OCI-LY7 (cell line): ENCODE measurements at regions not wholly inside any gene's neighbourhood (a gene's known extent, or its start where the extent isn't known, plus 50 kb on each side); places are given as distances from the start of the nearest gene placed in this dataset.

Source experiments
- BruUV-seq: library from RNA; stranded (reverse); fragments of 400-500 nt; replicated peaks from 2 replicates; lab custom pipeline; 2021; lab: Mats Ljungman, UMichigan
- CTCF ChIA-PET: fragments of 300-600 bp; sonication (Branson Sonifier 250); formaldehyde crosslinking; loops from one replicate; lab custom pipeline; 2022; ENCODE audit warnings: antibody characterized with exemption; ENCODE audit not compliant: unreplicated experiment; lab: Charles Lee
- POLR2A ChIA-PET: fragments of 300-600 bp; sonication (Branson Sonifier 250); formaldehyde crosslinking; loops from one replicate; lab custom pipeline; 2022; ENCODE audit warnings: antibody characterized with exemption; lab: Charles Lee
- DNase-seq: peaks from one replicate; pipeline ENCODE4 v3.0.0-alpha.2; 2015; ENCODE audit warnings: low spot score
- H2AFZ ChIP-seq: fragments of 200-600 bp; sonication (generic), shearing (Covaris generic); 2 replicates; pipeline ENCODE4 v1.6.1; 2014; ENCODE audit warnings: mild to moderate bottlenecking, antibody characterized with exemption, low read length, moderate library complexity
- H3K27ac ChIP-seq: fragments of 200-600 bp; sonication (generic); 2 replicates; pipeline ENCODE4 v1.5.1; 2014; ENCODE audit warnings: mixed run types, low read depth, mild to moderate bottlenecking, moderate library complexity, low read length, inconsistent platforms; ENCODE audit not compliant: poor library complexity, severe bottlenecking
- H3K36me3 ChIP-seq: fragments of 200-600 bp; sonication (generic); 2 replicates; pipeline ENCODE4 v1.6.1; 2014; ENCODE audit warnings: mild to moderate bottlenecking, antibody characterized with exemption, low read length, moderate library complexity, mixed read lengths; ENCODE audit not compliant: insufficient read depth
- H3K4me1 ChIP-seq: fragments of 200-600 bp; sonication (generic); 2 replicates; pipeline ENCODE4 v1.5.1; 2014; ENCODE audit warnings: mild to moderate bottlenecking, low read length; ENCODE audit not compliant: insufficient read depth, poor library complexity, severe bottlenecking
- H3K4me2 ChIP-seq: fragments of 200-600 bp; sonication (generic); 2 replicates; pipeline ENCODE4 v1.6.1; 2014; ENCODE audit warnings: mild to moderate bottlenecking, low read length
- H3K4me3 ChIP-seq: fragments of 200-600 bp; sonication (generic); 2 replicates; pipeline ENCODE4 v1.5.1; 2014; ENCODE audit warnings: mild to moderate bottlenecking, low read depth, low read length; ENCODE audit not compliant: poor library complexity, severe bottlenecking
- H3K79me2 ChIP-seq: fragments of 200-600 bp; sonication (generic); 2 replicates; pipeline ENCODE4 v1.6.1; 2016; ENCODE audit warnings: low read depth, mild to moderate bottlenecking, low read length, moderate library complexity, mixed read lengths; ENCODE audit not compliant: insufficient read depth
- H3K9me2 ChIP-seq: fragments of 200-600 bp; sonication (generic); 2 replicates; pipeline ENCODE4 v1.6.1; 2016; ENCODE audit warnings: mild to moderate bottlenecking, low read length, mixed read lengths; ENCODE audit not compliant: insufficient read depth
- H3K9me3 ChIP-seq: fragments of 200-600 bp; sonication (generic); 2 replicates; pipeline ENCODE4 v1.6.1; 2014; ENCODE audit warnings: mild to moderate bottlenecking, mixed run types, low read length, mixed read lengths
- H4K20me1 ChIP-seq: fragments of 200-600 bp; sonication (generic); 2 replicates; pipeline ENCODE4 v1.6.1; 2014; ENCODE audit warnings: mild to moderate bottlenecking, antibody characterized with exemption, low read length, moderate library complexity, mixed read lengths; ENCODE audit not compliant: insufficient read depth
- EZH2phosphoT487 ChIP-seq: fragments of 200-600 bp; sonication (generic); IDR thresholded peaks from 2 replicates; pipeline ENCODE4 v1.6.1; 2018; ENCODE audit warnings: low read depth, borderline replicate concordance, mild to moderate bottlenecking, mixed run types, antibody characterized with exemption, low read length, moderate library complexity, mixed read lengths
- intact Hi-C: fragments of 100-400 bp; cut with micrococcal nuclease; formaldehyde crosslinking; loops from one replicate; pipeline ENCODE4 v1.10.0; 2022; ENCODE audit not compliant: unreplicated experiment
- TF ChIP-seq, protein P1 (sequence below): fragments of 200-600 bp; sonication (generic); conservative IDR thresholded peaks from 2 replicates; pipeline ENCODE4 v1.5.1; 2014; ENCODE audit warnings: mild to moderate bottlenecking, antibody characterized with exemption, low read length, moderate library complexity, mixed read lengths

DNA sequence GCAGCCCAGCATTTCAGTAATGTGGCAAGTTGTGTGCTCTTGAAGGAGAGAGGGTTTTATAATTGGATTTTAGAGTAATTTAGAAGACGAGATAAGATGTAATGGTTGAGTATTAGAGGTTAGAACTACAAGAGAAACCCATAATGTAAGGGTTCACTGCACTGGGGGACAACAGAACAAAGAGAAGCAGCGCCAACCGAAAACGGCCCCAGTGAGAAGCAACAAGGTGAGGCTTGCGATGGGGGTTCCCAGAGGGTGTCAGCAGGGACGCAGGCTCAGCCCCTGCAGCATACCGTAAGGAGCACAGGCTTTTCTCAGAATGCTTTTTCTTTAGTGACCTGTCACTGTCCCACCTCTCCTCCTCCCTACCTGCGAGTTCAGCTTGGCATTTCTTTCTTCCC, 183.9 kb upstream of the ETAA1 start:
- Histone ChIP-seq H3K4me1 (no peaks in the 10 kb centered on the region), H3K27ac (no peak overlapping the region), H4K20me1 (no peaks in the 10 kb centered on the region), H2AFZ (no peak overlapping the region), H3K9me3 (no peaks in the 10 kb centered on the region), H3K4me2 (no peak overlapping the region), H3K4me3 (no peak overlapping the region), H3K9me2 (no peaks in the 10 kb centered on the region), H3K36me3 (no peaks in the 10 kb centered on the region), H3K79me2 (no peaks in the 10 kb centered on the region)
- BruUV-seq = no TSS peak
- ChIA-PET CTCF (no interaction called here), POLR2A (no interaction called here)
- TF ChIP-seq, protein P1, sequence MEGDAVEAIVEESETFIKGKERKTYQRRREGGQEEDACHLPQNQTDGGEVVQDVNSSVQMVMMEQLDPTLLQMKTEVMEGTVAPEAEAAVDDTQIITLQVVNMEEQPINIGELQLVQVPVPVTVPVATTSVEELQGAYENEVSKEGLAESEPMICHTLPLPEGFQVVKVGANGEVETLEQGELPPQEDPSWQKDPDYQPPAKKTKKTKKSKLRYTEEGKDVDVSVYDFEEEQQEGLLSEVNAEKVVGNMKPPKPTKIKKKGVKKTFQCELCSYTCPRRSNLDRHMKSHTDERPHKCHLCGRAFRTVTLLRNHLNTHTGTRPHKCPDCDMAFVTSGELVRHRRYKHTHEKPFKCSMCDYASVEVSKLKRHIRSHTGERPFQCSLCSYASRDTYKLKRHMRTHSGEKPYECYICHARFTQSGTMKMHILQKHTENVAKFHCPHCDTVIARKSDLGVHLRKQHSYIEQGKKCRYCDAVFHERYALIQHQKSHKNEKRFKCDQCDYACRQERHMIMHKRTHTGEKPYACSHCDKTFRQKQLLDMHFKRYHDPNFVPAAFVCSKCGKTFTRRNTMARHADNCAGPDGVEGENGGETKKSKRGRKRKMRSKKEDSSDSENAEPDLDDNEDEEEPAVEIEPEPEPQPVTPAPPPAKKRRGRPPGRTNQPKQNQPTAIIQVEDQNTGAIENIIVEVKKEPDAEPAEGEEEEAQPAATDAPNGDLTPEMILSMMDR = no peak
- no peak for TF ChIP-seq EZH2phosphoT487
- intact Hi-C loops = no loop called here
- DNase-seq = no peak

DNA sequence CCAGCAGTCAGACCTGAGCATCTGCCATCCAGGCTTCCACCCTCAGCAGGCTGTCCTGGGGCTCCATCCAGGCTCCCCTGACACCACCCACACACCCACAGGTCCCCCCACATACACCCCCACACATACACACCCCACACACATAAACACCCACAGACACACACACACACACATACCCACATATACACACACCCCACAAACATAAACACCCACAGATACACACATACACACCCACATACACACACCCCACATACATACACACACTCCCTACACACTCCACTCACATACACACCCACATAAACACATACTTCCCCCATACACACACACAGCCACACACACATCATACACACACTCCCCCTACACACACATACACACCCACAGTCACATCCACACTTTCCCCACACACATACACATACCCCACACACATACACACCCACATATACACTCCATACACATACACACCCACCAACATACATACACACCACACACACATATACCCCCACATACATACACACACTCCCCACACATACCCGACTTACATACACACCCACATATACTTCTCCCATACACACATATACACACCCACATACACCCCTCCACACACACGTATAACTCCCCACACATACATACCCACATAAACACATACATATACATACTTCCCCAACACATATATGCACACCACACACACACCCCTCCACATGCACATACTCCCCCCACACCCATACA, 183.3 kb upstream of the ETAA1 start:
- POLR2A ChIA-PET = no interaction called here
- Histone ChIP-seq H3K79me2 (no peaks in the 10 kb centered on the region), H3K27ac (no peak overlapping the region), H4K20me1 (no peaks in the 10 kb centered on the region), H3K9me3 (no peaks in the 10 kb centered on the region), H3K4me1 (no peaks in the 10 kb centered on the region), H3K4me2 (no peak overlapping the region), H3K4me3 (no peak overlapping the region), H2AFZ (no peak overlapping the region), H3K36me3 (no peaks in the 10 kb centered on the region), H3K9me2 (no peaks in the 10 kb centered on the region)
- DNase-seq = no peak
- TF ChIP-seq, protein P1 = no peak
- TF ChIP-seq EZH2phosphoT487 = no peak
- CTCF ChIA-PET = no interaction called here
- intact Hi-C loops = no loop called here
- BruUV-seq = no TSS peak

DNA sequence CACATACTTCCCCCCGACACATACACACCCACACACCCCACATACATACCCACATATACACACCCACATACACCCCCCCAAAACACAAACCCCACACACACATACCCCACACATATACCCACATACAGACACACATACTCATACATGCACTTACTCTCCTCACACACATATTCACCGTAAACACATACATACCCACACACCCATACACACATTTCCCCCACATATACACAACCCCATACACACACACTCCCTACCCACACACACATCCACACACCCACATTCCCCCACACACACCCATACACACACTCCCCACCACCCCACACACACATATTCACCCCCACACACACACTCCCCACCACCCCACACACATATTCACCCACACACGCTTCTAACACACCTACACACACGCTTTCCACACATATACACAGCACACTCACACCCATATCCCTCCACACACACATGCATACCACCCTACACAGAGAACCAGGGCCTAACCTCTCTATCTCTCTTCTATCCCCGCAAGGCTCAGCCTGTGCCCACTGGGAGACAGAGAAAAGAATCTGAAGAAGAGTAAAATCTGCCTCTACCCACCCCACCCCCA, 182.4 kb upstream of the ETAA1 start:
- Histone ChIP-seq H3K9me3 (no peaks in the 10 kb centered on the region), H4K20me1 (no peaks in the 10 kb centered on the region), H3K4me3 (no peak overlapping the region), H3K27ac (no peak overlapping the region), H3K79me2 (no peaks in the 10 kb centered on the region), H3K9me2 (no peaks in the 10 kb centered on the region), H3K4me2 (no peak overlapping the region), H3K36me3 (no peaks in the 10 kb centered on the region), H2AFZ (no peak overlapping the region), H3K4me1 (no peaks in the 10 kb centered on the region)
- TF ChIP-seq, protein P1 = no peak
- no peak for TF ChIP-seq EZH2phosphoT487
- BruUV-seq = no TSS peak
- ChIA-PET CTCF (no interaction called here), POLR2A (interaction anchor here (0.5 kb wide), 1 partner anchor 61 kb away, joined by 7 read pairs; no protein-coding TSS in a partner anchor)
- DNase-seq = no peak
- intact Hi-C loops = no loop called here
